ENCODE measurements at regions not wholly inside any gene's neighbourhood (a gene's known extent, or its start where the extent isn't known, plus 50 kb on each side); places are given as distances from the start of the nearest gene placed in this dataset.
A peak's percentile ranks its signal among the peaks of the same experiment; 100 is the strongest.

- Histone ChIP-seq H3K36me3 (replicated peaks; ENCODE audit: control insufficient read depth, insufficient read depth, low read length) (no peaks in the 10 kb centered on the region), H3K4me3 (ENCODE audit: insufficient read depth, low read depth, low read length) (no peak overlapping the region), H3K27me3 (ENCODE audit: control insufficient read depth, insufficient read depth, low read length) (no peaks in the 10 kb centered on the region)
- no peak for DNase-seq
Measured at GRCh38 chr15:81947548-81947947, 98.3 kb downstream of the MEX3B start.

- DNase-seq: no peak
Measured at GRCh38 chr15:81945014-81945615, 100.7 kb downstream of the MEX3B start.

GRCh38 chr15:81942655-81943195, 103.1 kb downstream of the MEX3B start:
- Histone ChIP-seq H3K36me3 (replicated peaks; ENCODE audit: control insufficient read depth, insufficient read depth, low read length) (no peaks in the 10 kb centered on the region), H3K27me3 (ENCODE audit: control insufficient read depth, insufficient read depth, low read length) (no peaks in the 10 kb centered on the region), H3K4me3 (ENCODE audit: insufficient read depth, low read depth, low read length) (no peak overlapping the region)
- DNase-seq: no peak

More at GRCh38 chr15:81945014-81945615, 100.7 kb downstream of the MEX3B start:
- no peaks in the 10 kb centered on the region for H3K36me3 ChIP-seq (replicated peaks; ENCODE audit: control insufficient read depth, insufficient read depth, low read length)
- H3K27me3 ChIP-seq (ENCODE audit: control insufficient read depth, insufficient read depth, low read length): no peaks in the 10 kb centered on the region
- no peak overlapping the region for H3K4me3 ChIP-seq (ENCODE audit: insufficient read depth, low read depth, low read length)

- DNase-seq: no peak
- no peaks in the 10 kb centered on the region for H3K27me3 ChIP-seq (ENCODE audit: control insufficient read depth, insufficient read depth, low read length)
- H3K4me3 ChIP-seq (ENCODE audit: insufficient read depth, low read depth, low read length): no peak overlapping the region
- no peaks in the 10 kb centered on the region for H3K36me3 ChIP-seq (replicated peaks; ENCODE audit: control insufficient read depth, insufficient read depth, low read length)
Measured at GRCh38 chr15:81942157-81942556, 103.7 kb downstream of the MEX3B start.

GRCh38 chr15:81941479-81941878, 104.3 kb downstream of the MEX3B start:
- H3K36me3 ChIP-seq (replicated peaks; ENCODE audit: control insufficient read depth, insufficient read depth, low read length): no peaks in the 10 kb centered on the region
- no peak for DNase-seq
- no peaks in the 10 kb centered on the region for H3K27me3 ChIP-seq (ENCODE audit: control insufficient read depth, insufficient read depth, low read length)
- no peak overlapping the region for H3K4me3 ChIP-seq (ENCODE audit: insufficient read depth, low read depth, low read length)

GRCh38 chr15:81940467-81941451, 105.1 kb downstream of the MEX3B start:
- H3K27me3 ChIP-seq (ENCODE audit: control insufficient read depth, insufficient read depth, low read length): no peaks in the 10 kb centered on the region
- no peak for DNase-seq
- H3K4me3 ChIP-seq (ENCODE audit: insufficient read depth, low read depth, low read length): no peak overlapping the region
- H3K36me3 ChIP-seq (replicated peaks; ENCODE audit: control insufficient read depth, insufficient read depth, low read length): no peaks in the 10 kb centered on the region

GRCh38 chr15:81939604-81940440, 106.0 kb downstream of the MEX3B start:
- peak; percentile 53 for DNase-seq
- H3K36me3 ChIP-seq (replicated peaks; ENCODE audit: control insufficient read depth, insufficient read depth, low read length): no peaks in the 10 kb centered on the region
- H3K4me3 ChIP-seq (ENCODE audit: insufficient read depth, low read depth, low read length): no peak overlapping the region
- H3K27me3 ChIP-seq (ENCODE audit: control insufficient read depth, insufficient read depth, low read length): no peaks in the 10 kb centered on the region

GRCh38 chr15:81937189-81937588, 108.6 kb downstream of the MEX3B start:
- no peaks in the 10 kb centered on the region for H3K36me3 ChIP-seq (replicated peaks; ENCODE audit: control insufficient read depth, insufficient read depth, low read length)
- DNase-seq: no peak
- H3K4me3 ChIP-seq (ENCODE audit: insufficient read depth, low read depth, low read length): no peak overlapping the region
- H3K27me3 ChIP-seq (ENCODE audit: control insufficient read depth, insufficient read depth, low read length): no peaks in the 10 kb centered on the region

GRCh38 chr15:81930582-81931369, 115.0 kb downstream of the MEX3B start:
- Histone ChIP-seq H3K27me3 (ENCODE audit: control insufficient read depth, insufficient read depth, low read length) (no peaks in the 10 kb centered on the region), H3K36me3 (replicated peaks; ENCODE audit: control insufficient read depth, insufficient read depth, low read length) (no peaks in the 10 kb centered on the region), H3K4me3 (ENCODE audit: insufficient read depth, low read depth, low read length) (no peak overlapping the region)
- no peak for DNase-seq

GRCh38 chr15:81929557-81929956, 116.3 kb downstream of the MEX3B start:
- no peak for DNase-seq
- H3K4me3 ChIP-seq (ENCODE audit: insufficient read depth, low read depth, low read length): no peak overlapping the region
- H3K27me3 ChIP-seq (ENCODE audit: control insufficient read depth, insufficient read depth, low read length): no peaks in the 10 kb centered on the region
- H3K36me3 ChIP-seq (replicated peaks; ENCODE audit: control insufficient read depth, insufficient read depth, low read length): no peaks in the 10 kb centered on the region

- no peaks in the 10 kb centered on the region for H3K27me3 ChIP-seq (ENCODE audit: control insufficient read depth, insufficient read depth, low read length)
- DNase-seq: no peak
- no peaks in the 10 kb centered on the region for H3K36me3 ChIP-seq (replicated peaks; ENCODE audit: control insufficient read depth, insufficient read depth, low read length)
- no peak overlapping the region for H3K4me3 ChIP-seq (ENCODE audit: insufficient read depth, low read depth, low read length)
Measured at GRCh38 chr15:81926981-81927380, 118.8 kb downstream of the MEX3B start.

GRCh38 chr15:81924729-81925128, 121.1 kb downstream of the MEX3B start:
- H3K27me3 ChIP-seq (ENCODE audit: control insufficient read depth, insufficient read depth, low read length): no peaks in the 10 kb centered on the region
- no peak for DNase-seq
- H3K4me3 ChIP-seq (ENCODE audit: insufficient read depth, low read depth, low read length): no peak overlapping the region
- no peaks in the 10 kb centered on the region for H3K36me3 ChIP-seq (replicated peaks; ENCODE audit: control insufficient read depth, insufficient read depth, low read length)

GRCh38 chr15:81923561-81924350, 122.1 kb downstream of the MEX3B start:
- Histone ChIP-seq H3K27me3 (ENCODE audit: control insufficient read depth, insufficient read depth, low read length) (no peaks in the 10 kb centered on the region), H3K4me3 (ENCODE audit: insufficient read depth, low read depth, low read length) (no peak overlapping the region), H3K36me3 (replicated peaks; ENCODE audit: control insufficient read depth, insufficient read depth, low read length) (no peaks in the 10 kb centered on the region)
- no peak for DNase-seq

All from H7 (cell line).